Stimulated activated CD4-positive, alpha-beta T cell treated with anti-CD3 and anti-CD28 coated beads, Interleukin-2, amount 100 ng/mL, for 24 hours (primary cell): ENCODE measurements at regions not wholly inside any gene's neighbourhood (a gene's known extent, or its start where the extent isn't known, plus 50 kb on each side); places are given as distances from the start of the nearest gene placed in this dataset.

Experiments
- DNase-seq, 2 donors: peaks; one replicate each; pipeline ENCODE4 v3.0.0-alpha.2; 2020

GRCh38 chr10:78960316-78960800 is 108.4 kb upstream of the ZMIZ1 start:
- DNase-seq, result no peak

GRCh38 chr10:78961760-78962159 is 107.0 kb upstream of the ZMIZ1 start:
- no peak for DNase-seq

- DNase-seq, result no peak
Measured at GRCh38 chr10:78963074-78964034, 105.4 kb upstream of the ZMIZ1 start.

GRCh38 chr10:78964274-78964951 is 104.4 kb upstream of the ZMIZ1 start:
- no peak for DNase-seq

- DNase-seq, result no peak
Measured at GRCh38 chr10:78964952-78965633, 103.7 kb upstream of the ZMIZ1 start.

- DNase-seq, result no peak
Measured at GRCh38 chr10:78966182-78966787, 102.5 kb upstream of the ZMIZ1 start.

- DNase-seq, result no peak
Measured at GRCh38 chr10:78966844-78967488, 101.8 kb upstream of the ZMIZ1 start.

GRCh38 chr10:78968300-78968942 is 100.3 kb upstream of the ZMIZ1 start:
- no peak for DNase-seq

- DNase-seq, result no peak
Measured at GRCh38 chr10:78968943-78969342, 99.8 kb upstream of the ZMIZ1 start.

GRCh38 chr10:78969719-78970118 is 99.0 kb upstream of the ZMIZ1 start:
- no peak for DNase-seq

GRCh38 chr10:78970261-78970660 is 98.5 kb upstream of the ZMIZ1 start:
- no peak for DNase-seq

- no peak for DNase-seq
Measured at GRCh38 chr10:78971094-78971682, 97.6 kb upstream of the ZMIZ1 start.

- DNase-seq, result no peak
Measured at GRCh38 chr10:78972160-78972946, 96.4 kb upstream of the ZMIZ1 start.

- peak; percentile 68 for DNase-seq
Measured at GRCh38 chr10:78972947-78973900, 95.5 kb upstream of the ZMIZ1 start.

GRCh38 chr10:78973901-78974616 is 94.7 kb upstream of the ZMIZ1 start:
- DNase-seq, result peak; percentile 50 to 58

- DNase-seq, result peak; percentile 61 to 78
Measured at GRCh38 chr10:78974617-78975317, 94.0 kb upstream of the ZMIZ1 start.

GRCh38 chr10:78975926-78976325 is 92.8 kb upstream of the ZMIZ1 start:
- no peak for DNase-seq
